AG09319 (cell line): ENCODE measurements at regions not wholly inside any gene's neighbourhood (a gene's known extent, or its start where the extent isn't known, plus 50 kb on each side); places are given as distances from the start of the nearest gene placed in this dataset.

Source experiments
- DNase-seq: peaks from one replicate; pipeline ENCODE4 v3.0.0-alpha.2; 2010; ENCODE audit warnings: low read depth; ENCODE audit errors: extremely low read depth
- CTCF ChIP-seq: IDR thresholded peaks from 2 replicates; pipeline ENCODE4 v1.5.1; 2011; ENCODE audit warnings: low read depth, mild to moderate bottlenecking, inconsistent platforms, low read length, moderate library complexity

DNA sequence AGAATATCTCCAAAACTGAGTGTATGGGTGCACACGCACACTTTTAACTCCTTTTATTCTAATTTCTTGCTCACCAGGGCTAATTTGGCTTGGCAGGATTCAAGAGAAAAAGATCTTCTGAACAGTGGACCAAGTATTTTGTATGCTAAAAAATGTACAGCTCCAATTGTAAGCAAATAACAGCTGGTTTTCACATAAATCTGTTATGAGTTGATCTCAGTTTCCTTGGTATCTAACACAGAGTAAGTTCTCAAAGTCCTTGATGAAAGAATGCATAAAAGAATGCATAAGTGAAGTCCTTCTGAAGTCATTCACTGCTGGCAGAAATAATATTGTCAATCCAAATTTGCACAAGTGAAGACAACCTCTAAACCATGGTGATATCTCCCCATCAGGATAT lies 213.0 kb downstream of the OMA1 start:
- no peak for DNase-seq
- TF ChIP-seq CTCF = no peak

DNA sequence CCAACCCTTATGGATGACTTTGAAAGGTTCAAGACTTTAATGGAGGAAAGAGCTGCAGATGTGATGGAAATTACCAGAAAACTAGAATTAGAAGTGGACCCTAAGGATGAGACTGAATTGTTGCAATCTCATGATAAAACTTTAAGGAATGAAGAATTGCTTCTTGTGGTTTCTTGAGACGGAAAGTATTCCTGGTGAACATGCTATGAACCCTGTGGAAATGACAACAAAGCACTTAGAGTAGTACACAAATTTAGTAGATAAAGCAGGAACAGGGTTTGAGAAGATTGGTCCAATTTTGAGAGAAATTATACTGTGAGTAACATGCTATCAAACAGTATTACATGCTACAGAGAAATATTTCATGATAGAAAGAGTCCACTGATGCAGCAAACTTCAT lies 215.4 kb downstream of the OMA1 start:
- TF ChIP-seq CTCF = no peak

GRCh38 chr1:58325866-58326265 lies 220.7 kb downstream of the OMA1 start:
- no peak for TF ChIP-seq CTCF
- DNase-seq = no peak

More for the DNA sequence above, 215.4 kb downstream of the OMA1 start:
- DNase-seq = no peak

DNA sequence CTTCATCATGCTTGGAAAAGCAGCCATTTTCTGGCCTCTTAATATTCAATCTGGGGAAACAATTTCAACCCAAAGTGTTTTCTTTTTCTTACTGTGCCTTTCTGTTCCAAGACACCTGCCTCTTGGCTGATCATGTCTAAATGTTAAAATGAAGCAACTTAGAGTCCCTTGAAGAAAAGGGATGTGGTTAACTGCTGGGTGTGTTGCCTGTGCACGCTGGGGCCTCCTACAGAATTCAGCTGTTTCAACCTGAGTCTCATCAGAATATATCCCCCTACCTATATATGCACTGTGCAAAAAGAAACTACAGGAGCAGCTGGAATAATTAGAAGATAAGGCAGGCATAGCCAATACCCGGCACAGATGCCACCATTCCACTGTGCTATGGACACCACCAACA lies 222.0 kb downstream of the OMA1 start:
- DNase-seq = no peak
- TF ChIP-seq CTCF = no peak

- no peak for TF ChIP-seq CTCF
- no peak for DNase-seq
Observed at GRCh38 chr1:58318157-58319005, 228.1 kb downstream of the OMA1 start.

DNA sequence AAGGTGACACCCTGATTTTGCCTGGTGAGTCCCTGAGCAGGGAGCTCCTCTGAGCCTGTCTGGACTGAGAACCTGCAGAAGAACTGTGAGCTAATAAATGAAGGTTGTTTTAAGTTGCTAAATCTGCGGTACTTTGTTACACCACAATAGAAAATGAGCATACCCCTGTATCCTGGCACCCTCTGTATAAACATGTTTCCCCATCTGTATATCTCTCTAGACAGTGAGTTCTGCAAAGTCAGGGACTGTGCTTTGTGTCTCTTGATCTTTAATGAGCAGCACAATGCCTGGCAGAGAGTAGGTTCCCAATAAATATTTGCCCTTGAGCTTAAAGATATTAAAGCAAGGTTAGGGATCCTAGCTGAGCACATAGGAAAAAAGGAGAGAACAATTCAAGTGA lies 228.8 kb downstream of the OMA1 start:
- TF ChIP-seq CTCF = no peak
- no peak for DNase-seq

GRCh38 chr1:58317086-58317485 lies 229.4 kb downstream of the OMA1 start:
- no peak for TF ChIP-seq CTCF

More at GRCh38 chr1:58317086-58317485, 229.4 kb downstream of the OMA1 start:
- no peak for DNase-seq
